GM23248 (cell line): ENCODE measurements at regions not wholly inside any gene's neighbourhood (a gene's known extent, or its start where the extent isn't known, plus 50 kb on each side); places are given as distances from the start of the nearest gene placed in this dataset.

ENCODE experiments used
- DNase-seq: peaks from one replicate; pipeline ENCODE4 v3.0.0-alpha.2; 2015
- H2AFZ ChIP-seq: fragments of 200-600 bp; sonication (generic); 2 replicates; pipeline ENCODE4 v1.6.1; 2016; ENCODE audit warnings: antibody characterized with exemption
- H3F3A ChIP-seq: fragments of 200-600 bp; sonication (generic); 2 replicates; pipeline ENCODE4 v1.6.1; 2016; ENCODE audit warnings: mild to moderate bottlenecking, antibody characterized with exemption, mixed run types; ENCODE audit not compliant: insufficient read depth
- H3K27ac ChIP-seq: fragments of 200-600 bp; sonication (generic); 2 replicates; pipeline ENCODE4 v1.5.1; 2016; ENCODE audit warnings: mild to moderate bottlenecking
- H3K27me3 ChIP-seq: fragments of 200-600 bp; sonication (generic); replicated peaks from 2 replicates; pipeline ENCODE4 v1.6.1; 2016; ENCODE audit warnings: mild to moderate bottlenecking; ENCODE audit not compliant: insufficient read depth
- H3K36me3 ChIP-seq: fragments of 200-600 bp; sonication (generic); 2 replicates; pipeline ENCODE4 v1.6.1; 2016; ENCODE audit warnings: low read depth, mild to moderate bottlenecking
- H3K4me1 ChIP-seq: fragments of 200-600 bp; sonication (generic); 2 replicates; pipeline ENCODE4 v1.6.1; 2016; ENCODE audit warnings: mild to moderate bottlenecking; ENCODE audit not compliant: insufficient read depth
- H3K4me2 ChIP-seq: fragments of 200-600 bp; sonication (generic); one replicate; pipeline ENCODE4 v1.6.1; 2016; ENCODE audit warnings: mild to moderate bottlenecking; ENCODE audit not compliant: unreplicated experiment
- H3K4me3 ChIP-seq: fragments of 200-600 bp; sonication (generic); 2 replicates; pipeline ENCODE4 v1.5.1; 2016; ENCODE audit warnings: mild to moderate bottlenecking
- H3K79me2 ChIP-seq: fragments of 200-600 bp; sonication (generic); 2 replicates; pipeline ENCODE4 v1.6.1; 2016; ENCODE audit warnings: mild to moderate bottlenecking; ENCODE audit not compliant: insufficient read depth
- H3K9ac ChIP-seq: fragments of 200-600 bp; sonication (generic); 2 replicates; pipeline ENCODE4 v1.6.1; 2016; ENCODE audit warnings: mild to moderate bottlenecking
- H3K9me2 ChIP-seq: fragments of 200-600 bp; sonication (generic); 2 replicates; pipeline ENCODE4 v1.6.1; 2016; ENCODE audit warnings: mixed run types, mild to moderate bottlenecking, moderate library complexity; ENCODE audit not compliant: insufficient read depth
- H3K9me3 ChIP-seq: fragments of 200-600 bp; sonication (generic); one replicate; pipeline ENCODE4 v1.6.1; 2017; ENCODE audit warnings: low read depth
- H4K20me1 ChIP-seq: fragments of 200-600 bp; sonication (generic); 2 replicates; pipeline ENCODE4 v1.6.0; 2016; ENCODE audit not compliant: insufficient read depth
- EZH2 ChIP-seq: fragments of 200-600 bp; sonication (generic); IDR thresholded peaks from 2 replicates; pipeline ENCODE4 v1.6.1; 2018; ENCODE audit warnings: antibody characterized with exemption, mild to moderate bottlenecking; ENCODE audit not compliant: insufficient read depth, poor library complexity, severe bottlenecking
- EZH2phosphoT487 ChIP-seq: fragments of 200-600 bp; sonication (generic); IDR thresholded peaks from 2 replicates; pipeline ENCODE4 v1.6.1; 2018; ENCODE audit warnings: antibody characterized with exemption, moderate library complexity, mild to moderate bottlenecking, low read depth; ENCODE audit not compliant: insufficient read depth
- WGBS, 2 experiments: methylation state at CpG; one replicate each; pipeline ENCODE4 v1.1.6; 2015 to 2017; ENCODE audit warnings: low lambda C conversion rate in 2 of 2, low coverage in 1 of 2; ENCODE audit errors: missing lambda C conversion rate in 2 of 2; 5-methylcytosine and 5-hydroxymethylcytosine counted together
- in situ Hi-C: fragments of 300-500 bp; cut with MboI; formaldehyde crosslinking; loops from 2 replicates; pipeline ENCODE4 v1.15.0; 2020

GRCh38 chr15:47644722-47645121, 72.6 kb upstream of the SEMA6D start:
- Histone ChIP-seq H3K9ac (no peak overlapping the region), H3K4me1 (no peaks in the 10 kb centered on the region), H3K9me2 (no peaks in the 10 kb centered on the region), H3K27me3 (no peaks in the 10 kb centered on the region), H3K27ac (no peak overlapping the region), H3K4me2 (no peak overlapping the region), H4K20me1 (no peaks in the 10 kb centered on the region), H3K79me2 (no peaks in the 10 kb centered on the region), H3K36me3 (no peaks in the 10 kb centered on the region), H3F3A (no peaks in the 10 kb centered on the region), H3K9me3 (no peaks in the 10 kb centered on the region), H2AFZ (no peak overlapping the region), H3K4me3 (no peak overlapping the region)
- no peak for TF ChIP-seq EZH2phosphoT487
- 39 to 40% methylated on average over 3 of the region's 3 CpGs for WGBS, 2 experiments
- in situ Hi-C loops, result no loop called here
- DNase-seq, result no peak

GRCh38 chr15:47650564-47650963, 66.7 kb upstream of the SEMA6D start:
- TF ChIP-seq EZH2, result no peak
- no peak for TF ChIP-seq EZH2phosphoT487
- Histone ChIP-seq H3K27ac (no peak overlapping the region), H3K79me2 (no peaks in the 10 kb centered on the region), H3K4me3 (no peak overlapping the region), H3K9me3 (no peaks in the 10 kb centered on the region), H3K4me2 (no peak overlapping the region), H3K4me1 (no peaks in the 10 kb centered on the region), H3K9ac (no peak overlapping the region), H3F3A (no peaks in the 10 kb centered on the region), H3K36me3 (no peaks in the 10 kb centered on the region), H4K20me1 (no peaks in the 10 kb centered on the region), H3K9me2 (no peaks in the 10 kb centered on the region), H2AFZ (no peak overlapping the region), H3K27me3 (no peaks in the 10 kb centered on the region)
- WGBS, 2 experiments, result 49 to 58% methylated on average over 3 of the region's 3 CpGs
- in situ Hi-C loops, result no loop called here
- no peak for DNase-seq

- TF ChIP-seq EZH2 (no peak), EZH2phosphoT487 (no peak)
- WGBS, 2 experiments, result 74 to 79% methylated on average over 7 of the region's 7 CpGs
- in situ Hi-C loops, result no loop called here
- H2AFZ ChIP-seq, result no peak overlapping the region
- no peaks in the 10 kb centered on the region for H3K4me1 ChIP-seq
- no peaks in the 10 kb centered on the region for H4K20me1 ChIP-seq
- no peaks in the 10 kb centered on the region for H3K36me3 ChIP-seq
- no peak overlapping the region for H3K27ac ChIP-seq
- H3K9ac ChIP-seq, result no peak overlapping the region
- H3F3A ChIP-seq, result no peaks in the 10 kb centered on the region
- no peak overlapping the region for H3K4me3 ChIP-seq
- no peak for DNase-seq
- H3K9me3 ChIP-seq, result no peaks in the 10 kb centered on the region
- H3K27me3 ChIP-seq, result no peaks in the 10 kb centered on the region
- H3K4me2 ChIP-seq, result no peak overlapping the region
- H3K9me2 ChIP-seq, result no peaks in the 10 kb centered on the region
- H3K79me2 ChIP-seq, result no peaks in the 10 kb centered on the region
Observed at GRCh38 chr15:47652328-47652727, 65.0 kb upstream of the SEMA6D start.

- Histone ChIP-seq H3K27ac (no peak overlapping the region), H3K9me3 (no peaks in the 10 kb centered on the region), H3F3A (no peaks in the 10 kb centered on the region), H3K36me3 (no peaks in the 10 kb centered on the region), H3K27me3 (no peaks in the 10 kb centered on the region), H3K4me2 (no peak overlapping the region), H4K20me1 (no peaks in the 10 kb centered on the region), H2AFZ (no peak overlapping the region), H3K9me2 (no peaks in the 10 kb centered on the region), H3K79me2 (no peaks in the 10 kb centered on the region), H3K4me1 (no peaks in the 10 kb centered on the region), H3K9ac (no peak overlapping the region), H3K4me3 (no peak overlapping the region)
- DNase-seq, result no peak
- in situ Hi-C loops, result no loop called here
- 43% methylated on average over 2 of the region's 2 CpGs for WGBS, 2 experiments
- TF ChIP-seq EZH2, result no peak
- no peak for TF ChIP-seq EZH2phosphoT487
Observed at GRCh38 chr15:47652844-47653243, 64.5 kb upstream of the SEMA6D start.

- H3K4me3 ChIP-seq, result no peak overlapping the region
- no peaks in the 10 kb centered on the region for H3K9me3 ChIP-seq
- no peak overlapping the region for H3K27ac ChIP-seq
- peaks cover 28% of the 10 kb centered on the region for H3F3A ChIP-seq
- WGBS, 2 experiments, result 79% methylated on average over 5 of the region's 5 CpGs
- H2AFZ ChIP-seq, result no peak overlapping the region
- no peaks in the 10 kb centered on the region for H3K79me2 ChIP-seq
- H3K9ac ChIP-seq, result no peak overlapping the region
- no peaks in the 10 kb centered on the region for H3K9me2 ChIP-seq
- H3K27me3 ChIP-seq, result no peaks in the 10 kb centered on the region
- in situ Hi-C loops, result no loop called here
- no peak for TF ChIP-seq EZH2phosphoT487
- no peak for TF ChIP-seq EZH2
- DNase-seq, result no peak
- H3K4me1 ChIP-seq, result peaks cover 31% of the 10 kb centered on the region
- no peaks in the 10 kb centered on the region for H3K36me3 ChIP-seq
- no peak overlapping the region for H3K4me2 ChIP-seq
- no peaks in the 10 kb centered on the region for H4K20me1 ChIP-seq
Observed at GRCh38 chr15:47661661-47662180, 55.6 kb upstream of the SEMA6D start.
